Limb (tissue), 2 donors: ENCODE measurements at regions not wholly inside any gene's neighbourhood (a gene's known extent, or its start where the extent isn't known, plus 50 kb on each side); places are given as distances from the start of the nearest gene placed in this dataset.
A peak's percentile ranks its signal among the peaks of the same experiment; 100 is the strongest.

Experiments
- DNase-seq, 2 donors: peaks; one replicate each; pipeline ENCODE4 v3.0.0-alpha.2; 2016; ENCODE audit errors: extremely low spot score in 2 of 2

- DNase-seq, result peak; percentile 63 to 73
These were observed 816.6 kb downstream of the DIAPH3 start for GRCh38 chr13:59346999-59347723.

- no peak for DNase-seq
These were observed 815.1 kb downstream of the DIAPH3 start for GRCh38 chr13:59348617-59349016.

- DNase-seq, result no peak
These were observed 811.1 kb downstream of the DIAPH3 start for GRCh38 chr13:59352600-59352999.

GRCh38 chr13:59354665-59355369, 808.9 kb downstream of the DIAPH3 start:
- DNase-seq, result no peak

GRCh38 chr13:59356607-59357006, 807.1 kb downstream of the DIAPH3 start:
- DNase-seq, result peak; percentile 82 to 85

- DNase-seq, result peak in 1 of 2 donors; percentile 40
These were observed 805.7 kb downstream of the DIAPH3 start for GRCh38 chr13:59358014-59358413.

- no peak for DNase-seq
These were observed 803.6 kb downstream of the DIAPH3 start for GRCh38 chr13:59360108-59360507.

GRCh38 chr13:59360916-59361315, 802.8 kb downstream of the DIAPH3 start:
- no peak for DNase-seq

GRCh38 chr13:59363313-59363712, 800.4 kb downstream of the DIAPH3 start:
- no peak for DNase-seq

- no peak for DNase-seq
These were observed 799.8 kb downstream of the DIAPH3 start for GRCh38 chr13:59363947-59364346.

- DNase-seq, result no peak
These were observed 799.1 kb downstream of the DIAPH3 start for GRCh38 chr13:59364641-59365085.

- DNase-seq, result no peak
These were observed 796.3 kb downstream of the DIAPH3 start for GRCh38 chr13:59367467-59367866.

- DNase-seq, result no peak
These were observed 795.8 kb downstream of the DIAPH3 start for GRCh38 chr13:59367904-59368303.

GRCh38 chr13:59368693-59369092, 795.0 kb downstream of the DIAPH3 start:
- DNase-seq, result no peak

- DNase-seq, result no peak
These were observed 792.5 kb downstream of the DIAPH3 start for GRCh38 chr13:59371229-59371628.

- no peak for DNase-seq
These were observed 790.4 kb downstream of the DIAPH3 start for GRCh38 chr13:59373341-59373740.

- no peak for DNase-seq
These were observed 789.0 kb downstream of the DIAPH3 start for GRCh38 chr13:59374691-59375090.

GRCh38 chr13:59384154-59384553, 779.6 kb downstream of the DIAPH3 start:
- DNase-seq, result no peak

- DNase-seq, result peak; percentile 42 to 81
These were observed 772.0 kb downstream of the DIAPH3 start for GRCh38 chr13:59391696-59392095.

GRCh38 chr13:59392328-59392727, 771.4 kb downstream of the DIAPH3 start:
- no peak for DNase-seq

- DNase-seq, result no peak
These were observed 769.2 kb downstream of the DIAPH3 start for GRCh38 chr13:59394496-59394895.

GRCh38 chr13:59398127-59398526, 765.6 kb downstream of the DIAPH3 start:
- no peak for DNase-seq

- no peak for DNase-seq
These were observed 765.1 kb downstream of the DIAPH3 start for GRCh38 chr13:59398661-59399060.
